Colonic mucosa (tissue), 4 donors: ENCODE measurements at regions not wholly inside any gene's neighbourhood (a gene's known extent, or its start where the extent isn't known, plus 50 kb on each side); places are given as distances from the start of the nearest gene placed in this dataset.
A peak's percentile ranks its signal among the peaks of the same experiment; 100 is the strongest.

Experiments
- DNase-seq: peaks from one replicate; pipeline ENCODE4 v3.0.0-alpha.2; 2020
- H3K27ac ChIP-seq: fragments of 200-600 bp; one replicate; pipeline ENCODE4 v1.8.0; 2021
- H3K27me3 ChIP-seq: fragments of 200-600 bp; one replicate; pipeline ENCODE4 v1.8.0; 2021
- H3K36me3 ChIP-seq: fragments of 200-600 bp; one replicate; pipeline ENCODE4 v1.8.0; 2021
- H3K4me1 ChIP-seq: fragments of 200-600 bp; one replicate; pipeline ENCODE4 v1.8.0; 2021; ENCODE audit warnings: mild to moderate bottlenecking
- H3K4me3 ChIP-seq: fragments of 200-600 bp; one replicate; pipeline ENCODE4 v1.8.0; 2021
- H3K9ac ChIP-seq, 2 donors: one replicate each; pipeline ENCODE4 v1.7.0; 2013; ENCODE audit warnings: control low read depth in 2 of 2, low read depth in 2 of 2, low read length in 2 of 2
- H3K9me3 ChIP-seq: fragments of 200-600 bp; one replicate; pipeline ENCODE4 v1.8.0; 2021
- CTCF ChIP-seq: fragments of 200-600 bp; IDR thresholded peaks from one replicate; pipeline ENCODE4 v1.8.0; 2022; ENCODE audit warnings: antibody characterized with exemption, mild to moderate bottlenecking
- intact Hi-C: fragments of 100-400 bp; cut with DNase I; formaldehyde crosslinking; loops from one replicate; pipeline ENCODE4 v1.14.1; 2022
- donor health status: healthy.
- donor health status: DM: no; HTN: no; CAD: no.
- donor health status: DM: no; HTN: no; CAD: no.

- no peak overlapping the region for H3K27ac ChIP-seq
- H3K27me3 ChIP-seq = no peaks in the 10 kb centered on the region
- TF ChIP-seq CTCF = no peak
- no peaks in the 10 kb centered on the region for H3K36me3 ChIP-seq
- no peaks in the 10 kb centered on the region for H3K4me1 ChIP-seq
- H3K4me3 ChIP-seq = no peak overlapping the region
- no peak for DNase-seq
- no peak overlapping the region for H3K9ac ChIP-seq
- H3K9me3 ChIP-seq = no peaks in the 10 kb centered on the region
- intact Hi-C loops = no loop called here
These were observed 207.3 kb upstream of the PIK3C3 start for GRCh38 chr18:41747723-41748242.

GRCh38 chr18:41745166-41746049 lies 209.6 kb upstream of the PIK3C3 start:
- Histone ChIP-seq H3K4me1 (no peaks in the 10 kb centered on the region), H3K9ac (no peak overlapping the region), H3K27ac (no peak overlapping the region), H3K36me3 (no peaks in the 10 kb centered on the region), H3K9me3 (no peaks in the 10 kb centered on the region), H3K4me3 (no peak overlapping the region), H3K27me3 (no peaks in the 10 kb centered on the region)
- intact Hi-C loops = no loop called here
- peak; percentile 29 for DNase-seq
- TF ChIP-seq CTCF = peak; percentile 52

- no peak for DNase-seq
- Histone ChIP-seq H3K9me3 (no peaks in the 10 kb centered on the region), H3K4me3 (no peak overlapping the region), H3K27me3 (no peaks in the 10 kb centered on the region), H3K4me1 (no peaks in the 10 kb centered on the region), H3K27ac (no peak overlapping the region), H3K9ac (no peak overlapping the region), H3K36me3 (no peaks in the 10 kb centered on the region)
- TF ChIP-seq CTCF = no peak
- intact Hi-C loops = loop anchor here (5.0 kb wide), 1 partner anchor 807 kb away; no protein-coding TSS in a partner anchor
These were observed 210.5 kb upstream of the PIK3C3 start for GRCh38 chr18:41744421-41745030.

GRCh38 chr18:41737218-41737617 lies 217.8 kb upstream of the PIK3C3 start:
- Histone ChIP-seq H3K9me3 (no peaks in the 10 kb centered on the region), H3K36me3 (no peaks in the 10 kb centered on the region), H3K4me3 (no peak overlapping the region), H3K4me1 (no peaks in the 10 kb centered on the region), H3K27ac (no peak overlapping the region), H3K9ac (no peak overlapping the region), H3K27me3 (no peaks in the 10 kb centered on the region)
- no peak for DNase-seq
- no peak for TF ChIP-seq CTCF
- intact Hi-C loops = no loop called here

- Histone ChIP-seq H3K27me3 (no peaks in the 10 kb centered on the region), H3K27ac (no peak overlapping the region), H3K9ac (no peak overlapping the region), H3K9me3 (no peaks in the 10 kb centered on the region), H3K4me3 (no peak overlapping the region), H3K4me1 (no peaks in the 10 kb centered on the region), H3K36me3 (no peaks in the 10 kb centered on the region)
- DNase-seq = no peak
- no peak for TF ChIP-seq CTCF
- intact Hi-C loops = no loop called here
These were observed 220.1 kb upstream of the PIK3C3 start for GRCh38 chr18:41734917-41735316.
